KMS-11 (cell line): ENCODE measurements at regions not wholly inside any gene's neighbourhood (a gene's known extent, or its start where the extent isn't known, plus 50 kb on each side); places are given as distances from the start of the nearest gene placed in this dataset.

Experiments
- H2AFZ ChIP-seq: fragments of 200-600 bp; sonication (generic); 2 replicates; pipeline ENCODE4 v1.6.1; 2016; ENCODE audit warnings: antibody characterized with exemption, mixed run types, low read depth
- H3K27ac ChIP-seq: fragments of 200-600 bp; sonication (generic); 2 replicates; pipeline ENCODE4 v1.6.1; 2016; ENCODE audit warnings: mild to moderate bottlenecking, mixed run types
- H3K27me3 ChIP-seq: fragments of 200-600 bp; sonication (generic); 2 replicates; pipeline ENCODE4 v1.6.1; 2017; ENCODE audit warnings: mild to moderate bottlenecking, low read depth, mixed run types, moderate library complexity; ENCODE audit not compliant: insufficient read depth
- H3K36me3 ChIP-seq: fragments of 200-600 bp; sonication (generic); 2 replicates; pipeline ENCODE4 v1.6.1; 2017; ENCODE audit warnings: mild to moderate bottlenecking, mixed run types; ENCODE audit not compliant: insufficient read depth
- H3K4me1 ChIP-seq: fragments of 200-600 bp; sonication (generic); 2 replicates; pipeline ENCODE4 v1.6.1; 2016; ENCODE audit warnings: mild to moderate bottlenecking, low read depth, mixed run types; ENCODE audit not compliant: poor library complexity, severe bottlenecking
- H3K4me2 ChIP-seq: fragments of 200-600 bp; sonication (generic); 2 replicates; pipeline ENCODE4 v1.7.0; 2016; ENCODE audit warnings: mild to moderate bottlenecking, mixed run types
- H3K4me3 ChIP-seq: fragments of 200-600 bp; sonication (generic); IDR thresholded peaks from 2 replicates; pipeline ENCODE4 v1.6.1; 2017; ENCODE audit warnings: low read depth, low read length, mixed read lengths; ENCODE audit not compliant: insufficient read depth
- H3K79me2 ChIP-seq: fragments of 200-600 bp; sonication (generic); 2 replicates; pipeline ENCODE4 v1.6.1; 2016; ENCODE audit warnings: low read depth, mixed run types; ENCODE audit not compliant: insufficient read depth
- H3K9ac ChIP-seq: fragments of 200-600 bp; sonication (generic); 2 replicates; pipeline ENCODE4 v1.6.1; 2016; ENCODE audit warnings: mild to moderate bottlenecking, mixed run types
- H4K20me1 ChIP-seq: fragments of 200-600 bp; sonication (generic); 2 replicates; pipeline ENCODE4 v1.6.1; 2016; ENCODE audit warnings: mild to moderate bottlenecking, mixed run types; ENCODE audit not compliant: insufficient read depth
- CTCF ChIP-seq: fragments of 200-600 bp; sonication (generic); conservative IDR thresholded peaks from 2 replicates; pipeline ENCODE4 v1.6.1; 2017; ENCODE audit warnings: low read depth, mild to moderate bottlenecking, antibody characterized with exemption, low read length, moderate library complexity, mixed read lengths

- no peak for TF ChIP-seq CTCF
- no peak overlapping the region for H3K27ac ChIP-seq
- H3K27me3 ChIP-seq, result no peaks in the 10 kb centered on the region; the same call in 1 of the 2 replicates
- no peak overlapping the region for H3K4me3 ChIP-seq
- H4K20me1 ChIP-seq, result no peaks in the 10 kb centered on the region
- H3K36me3 ChIP-seq, result no peaks in the 10 kb centered on the region
- no peaks in the 10 kb centered on the region for H3K79me2 ChIP-seq
- H2AFZ ChIP-seq, result no peak overlapping the region
- no peak overlapping the region for H3K9ac ChIP-seq
- H3K4me1 ChIP-seq, result no peaks in the 10 kb centered on the region
- no peak overlapping the region for H3K4me2 ChIP-seq
Measured at GRCh38 chr15:38035701-38036100, 101.3 kb downstream of the TMCO5A start.

- Histone ChIP-seq H3K4me2 (no peak overlapping the region), H4K20me1 (no peaks in the 10 kb centered on the region), H3K4me1 (no peaks in the 10 kb centered on the region), H3K36me3 (no peaks in the 10 kb centered on the region), H3K27me3 (no peaks in the 10 kb centered on the region; the same call in 1 of the 2 replicates), H2AFZ (no peak overlapping the region), H3K79me2 (no peaks in the 10 kb centered on the region), H3K4me3 (no peak overlapping the region), H3K9ac (no peak overlapping the region), H3K27ac (no peak overlapping the region)
- no peak for TF ChIP-seq CTCF
Measured at GRCh38 chr15:38036790-38037338, 102.4 kb downstream of the TMCO5A start.

GRCh38 chr15:38038659-38039442, 104.4 kb downstream of the TMCO5A start:
- no peak overlapping the region for H3K27ac ChIP-seq
- H3K9ac ChIP-seq, result no peak overlapping the region
- TF ChIP-seq CTCF, result no peak
- no peak overlapping the region for H2AFZ ChIP-seq
- H3K36me3 ChIP-seq, result no peaks in the 10 kb centered on the region
- no peaks in the 10 kb centered on the region for H4K20me1 ChIP-seq
- H3K27me3 ChIP-seq, result no peaks in the 10 kb centered on the region; the same call in 1 of the 2 replicates
- H3K4me2 ChIP-seq, result no peak overlapping the region
- H3K4me3 ChIP-seq, result no peak overlapping the region
- no peaks in the 10 kb centered on the region for H3K4me1 ChIP-seq
- H3K79me2 ChIP-seq, result no peaks in the 10 kb centered on the region

GRCh38 chr15:38040615-38041014, 106.2 kb downstream of the TMCO5A start:
- Histone ChIP-seq H3K36me3 (no peaks in the 10 kb centered on the region), H3K4me3 (no peak overlapping the region), H3K27ac (no peak overlapping the region), H3K79me2 (no peaks in the 10 kb centered on the region), H3K4me2 (no peak overlapping the region), H2AFZ (no peak overlapping the region), H3K27me3 (no peaks in the 10 kb centered on the region; the same call in 1 of the 2 replicates), H4K20me1 (no peaks in the 10 kb centered on the region), H3K4me1 (no peaks in the 10 kb centered on the region), H3K9ac (no peak overlapping the region)
- no peak for TF ChIP-seq CTCF
